SK-N-SH (cell line): ENCODE measurements at regions not wholly inside any gene's neighbourhood (a gene's known extent, or its start where the extent isn't known, plus 50 kb on each side); places are given as distances from the start of the nearest gene placed in this dataset.

Source experiments
- CTCF ChIP-seq: fragments of 200-600 bp; sonication (generic); IDR thresholded peaks from 2 replicates; pipeline ENCODE4 v1.6.1; 2017; ENCODE audit warnings: antibody characterized with exemption, mild to moderate bottlenecking, moderate library complexity
- FOSL2 ChIP-seq: IDR thresholded peaks from 2 replicates; pipeline ENCODE4 v1.4.0; 2012; ENCODE audit warnings: low read depth, mild to moderate bottlenecking, moderate library complexity, borderline replicate concordance
- POLR2AphosphoS5 ChIP-seq: IDR thresholded peaks from 2 replicates; pipeline ENCODE4 v1.6.1; 2012; ENCODE audit warnings: low read depth, low read length
- RAD21 ChIP-seq: IDR thresholded peaks from 2 replicates; pipeline ENCODE4 v1.6.1; 2012; ENCODE audit warnings: mild to moderate bottlenecking, low read length
- SMC3 ChIP-seq: IDR thresholded peaks from 2 replicates; pipeline ENCODE4 v1.6.1; 2012; ENCODE audit warnings: low read depth, low read length, improper control_type of control experiment
- TF ChIP-seq, protein P1 (sequence below): IDR thresholded peaks from 2 replicates; pipeline ENCODE4; 2012

GRCh38 chr4:114311787-114312186 lies 286.8 kb upstream of the UGT8 start:
- TF ChIP-seq CTCF: no peak
- TF ChIP-seq FOSL2: no peak
- TF ChIP-seq POLR2AphosphoS5: no peak
- no peak for TF ChIP-seq RAD21
- no peak for TF ChIP-seq SMC3
- TF ChIP-seq, protein P1, sequence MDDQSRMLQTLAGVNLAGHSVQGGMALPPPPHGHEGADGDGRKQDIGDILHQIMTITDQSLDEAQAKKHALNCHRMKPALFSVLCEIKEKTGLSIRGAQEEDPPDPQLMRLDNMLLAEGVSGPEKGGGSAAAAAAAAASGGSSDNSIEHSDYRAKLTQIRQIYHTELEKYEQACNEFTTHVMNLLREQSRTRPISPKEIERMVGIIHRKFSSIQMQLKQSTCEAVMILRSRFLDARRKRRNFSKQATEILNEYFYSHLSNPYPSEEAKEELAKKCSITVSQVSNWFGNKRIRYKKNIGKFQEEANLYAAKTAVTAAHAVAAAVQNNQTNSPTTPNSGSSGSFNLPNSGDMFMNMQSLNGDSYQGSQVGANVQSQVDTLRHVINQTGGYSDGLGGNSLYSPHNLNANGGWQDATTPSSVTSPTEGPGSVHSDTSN: no peak
